ENCODE measurements at regions not wholly inside any gene's neighbourhood (a gene's known extent, or its start where the extent isn't known, plus 50 kb on each side); places are given as distances from the start of the nearest gene placed in this dataset.

GRCh38 chr2:13901526-13901925 lies 731.0 kb upstream of the LRATD1 start:
- no peaks in the 10 kb centered on the region for H3K27me3 ChIP-seq (ENCODE audit: insufficient read depth, low read depth, severe bottlenecking)
- H3K36me3 ChIP-seq: no peaks in the 10 kb centered on the region
- DNase-seq: no peak
- no peak overlapping the region for H3K27ac ChIP-seq
- no peak overlapping the region for H3K4me3 ChIP-seq (ENCODE audit: low read depth, low read length)
- no peak for TF ChIP-seq CTCF (IDR thresholded peaks at IDR 0.05; ENCODE audit: low read depth, low read length)
- no peaks in the 10 kb centered on the region for H3K9me3 ChIP-seq (ENCODE audit: severe bottlenecking)

- H3K27ac ChIP-seq: no peak overlapping the region
- no peak overlapping the region for H3K4me3 ChIP-seq (ENCODE audit: low read depth, low read length)
- no peak for TF ChIP-seq CTCF (IDR thresholded peaks at IDR 0.05; ENCODE audit: low read depth, low read length)
- no peaks in the 10 kb centered on the region for H3K27me3 ChIP-seq (ENCODE audit: insufficient read depth, low read depth, severe bottlenecking)
- no peak for DNase-seq
- no peaks in the 10 kb centered on the region for H3K9me3 ChIP-seq (ENCODE audit: severe bottlenecking)
- H3K36me3 ChIP-seq: no peaks in the 10 kb centered on the region
Observed at GRCh38 chr2:13905831-13906230, 726.7 kb upstream of the LRATD1 start.

GRCh38 chr2:13916066-13916465 lies 716.5 kb upstream of the LRATD1 start:
- no peak for DNase-seq
- no peak overlapping the region for H3K27ac ChIP-seq
- H3K4me3 ChIP-seq (ENCODE audit: low read depth, low read length): no peak overlapping the region
- H3K36me3 ChIP-seq: no peaks in the 10 kb centered on the region
- H3K27me3 ChIP-seq (ENCODE audit: insufficient read depth, low read depth, severe bottlenecking): no peaks in the 10 kb centered on the region
- no peaks in the 10 kb centered on the region for H3K9me3 ChIP-seq (ENCODE audit: severe bottlenecking)
- TF ChIP-seq CTCF (IDR thresholded peaks at IDR 0.05; ENCODE audit: low read depth, low read length): no peak

- Histone ChIP-seq H3K9me3 (ENCODE audit: severe bottlenecking) (no peaks in the 10 kb centered on the region), H3K27me3 (ENCODE audit: insufficient read depth, low read depth, severe bottlenecking) (no peaks in the 10 kb centered on the region), H3K36me3 (no peaks in the 10 kb centered on the region), H3K4me3 (ENCODE audit: low read depth, low read length) (no peak overlapping the region), H3K27ac (no peak overlapping the region)
- TF ChIP-seq CTCF (IDR thresholded peaks at IDR 0.05; ENCODE audit: low read depth, low read length): no peak
- DNase-seq: no peak
Observed at GRCh38 chr2:13917958-13918357, 714.6 kb upstream of the LRATD1 start.

GRCh38 chr2:13919981-13920382 lies 712.5 kb upstream of the LRATD1 start:
- Histone ChIP-seq H3K36me3 (no peaks in the 10 kb centered on the region), H3K27me3 (ENCODE audit: insufficient read depth, low read depth, severe bottlenecking) (no peaks in the 10 kb centered on the region), H3K27ac (no peak overlapping the region), H3K4me3 (ENCODE audit: low read depth, low read length) (no peak overlapping the region), H3K9me3 (ENCODE audit: severe bottlenecking) (no peaks in the 10 kb centered on the region)
- DNase-seq: no peak
- no peak for TF ChIP-seq CTCF (IDR thresholded peaks at IDR 0.05; ENCODE audit: low read depth, low read length)

GRCh38 chr2:13921245-13921644 lies 711.3 kb upstream of the LRATD1 start:
- TF ChIP-seq CTCF (IDR thresholded peaks at IDR 0.05; ENCODE audit: low read depth, low read length): no peak
- Histone ChIP-seq H3K4me3 (ENCODE audit: low read depth, low read length) (no peak overlapping the region), H3K27me3 (ENCODE audit: insufficient read depth, low read depth, severe bottlenecking) (no peaks in the 10 kb centered on the region), H3K9me3 (ENCODE audit: severe bottlenecking) (no peaks in the 10 kb centered on the region), H3K36me3 (no peaks in the 10 kb centered on the region), H3K27ac (no peak overlapping the region)
- no peak for DNase-seq
